AG08395 (cell line): ENCODE measurements at regions not wholly inside any gene's neighbourhood (a gene's known extent, or its start where the extent isn't known, plus 50 kb on each side); places are given as distances from the start of the nearest gene placed in this dataset.
A peak's percentile ranks its signal among the peaks of the same experiment; 100 is the strongest.
"Not testable (repeated sequence)": the region's sequence is repeated elsewhere in the genome, so short reads cannot be mapped to it uniquely, and the experiment has no call there.

Source experiments
- DNase-seq: peaks from one replicate; pipeline ENCODE4 v3.0.0; 2012; ENCODE audit warnings: mixed read lengths, low spot score

GRCh38 chr2:190742431-190742830 lies 93.5 kb downstream of the NAB1 start:
- no peak for DNase-seq

- DNase-seq, result no peak
These were observed 95.2 kb downstream of the NAB1 start for GRCh38 chr2:190744041-190744440.

GRCh38 chr2:190746971-190747761 lies 98.3 kb downstream of the NAB1 start:
- peak; percentile 71 for DNase-seq

GRCh38 chr2:190748966-190749365 lies 100.1 kb downstream of the NAB1 start:
- no peak for DNase-seq

GRCh38 chr2:190755772-190756415 lies 107.0 kb downstream of the NAB1 start:
- peak; percentile 7 for DNase-seq

- peak; percentile 89 for DNase-seq
These were observed 110.9 kb downstream of the NAB1 start for GRCh38 chr2:190759749-190760213.

- not testable (repeated sequence) for DNase-seq
These were observed 111.7 kb downstream of the NAB1 start for GRCh38 chr2:190760353-190761150.

- DNase-seq, result not testable (repeated sequence)
These were observed 112.3 kb downstream of the NAB1 start for GRCh38 chr2:190761216-190761615.

GRCh38 chr2:190762566-190762965 lies 113.7 kb downstream of the NAB1 start:
- no peak for DNase-seq

- no peak for DNase-seq
These were observed 114.2 kb downstream of the NAB1 start for GRCh38 chr2:190763100-190763499.

GRCh38 chr2:190763901-190764514 lies 115.1 kb downstream of the NAB1 start:
- no peak for DNase-seq

GRCh38 chr2:190765386-190766173 lies 115.0 kb upstream of the GLS start:
- peak; percentile 75 for DNase-seq

- DNase-seq, result no peak
These were observed 114.4 kb upstream of the GLS start for GRCh38 chr2:190766174-190766572.

GRCh38 chr2:190766595-190766994 lies 114.0 kb upstream of the GLS start:
- DNase-seq, result no peak

GRCh38 chr2:190767821-190768220 lies 112.8 kb upstream of the GLS start:
- DNase-seq, result no peak

GRCh38 chr2:190769258-190769657 lies 111.4 kb upstream of the GLS start:
- no peak for DNase-seq

- no peak for DNase-seq
These were observed 108.9 kb upstream of the GLS start for GRCh38 chr2:190771726-190772125.

GRCh38 chr2:190780594-190780993 lies 100.0 kb upstream of the GLS start:
- DNase-seq, result no peak

- peak; percentile 78 for DNase-seq
These were observed 98.9 kb upstream of the GLS start for GRCh38 chr2:190781604-190782198.

GRCh38 chr2:190782264-190782663 lies 98.4 kb upstream of the GLS start:
- DNase-seq, result no peak
